ENCODE measurements at regions not wholly inside any gene's neighbourhood (a gene's known extent, or its start where the extent isn't known, plus 50 kb on each side); places are given as distances from the start of the nearest gene placed in this dataset.
A peak's percentile ranks its signal among the peaks of the same experiment; 100 is the strongest.

DNA sequence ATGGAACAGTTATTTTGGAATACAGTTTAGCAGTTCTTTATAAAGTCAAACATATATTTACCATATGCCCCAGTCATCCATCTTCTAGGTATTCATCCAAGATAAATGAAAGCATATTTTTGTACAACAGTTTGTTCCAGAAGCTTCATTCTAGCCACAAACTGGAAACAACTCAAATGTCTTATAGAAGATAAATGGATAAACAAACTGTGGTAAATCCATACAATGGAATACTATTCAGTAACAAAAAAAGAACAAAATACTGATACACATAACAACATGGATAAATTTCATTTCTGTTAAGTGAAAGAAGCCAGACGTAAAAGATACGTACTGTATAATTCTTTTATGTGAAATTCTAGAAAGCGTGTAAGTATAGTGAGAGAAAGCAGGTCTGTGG is 167.0 kb upstream of the AHI1 start:
- H4K91ac ChIP-seq (ENCODE audit: low read depth, low read length, poor library complexity): no peak overlapping the region
- H2BK5ac ChIP-seq (ENCODE audit: low read length): no peak overlapping the region
- WGBS, 2 donors (ENCODE audit: extremely low coverage in 2 of 2, insufficient read length in 2 of 2, insufficient replicate concordance in 1 of 2): no CpG with 5 or more reads among the region's 3 CpGs
- no peaks in the 10 kb centered on the region for H3K27me3 ChIP-seq (ENCODE audit: control insufficient read depth in 3 of 3, insufficient read depth in 3 of 3, low read depth in 1 of 3, low read length in 3 of 3)
- no peak overlapping the region for H3K18ac ChIP-seq (ENCODE audit: low read length)
- DNase-seq (ENCODE audit: low spot score): no peak
- H3K4me1 ChIP-seq (ENCODE audit: control insufficient read depth in 2 of 2, insufficient read depth in 1 of 2, low read depth in 1 of 2, low read length in 2 of 2): no peaks in the 10 kb centered on the region
- no peak overlapping the region for H2BK15ac ChIP-seq (ENCODE audit: low read length)
- no peaks in the 10 kb centered on the region for H3K9me3 ChIP-seq (replicated peaks in 1 of 2; ENCODE audit: control insufficient read depth in 2 of 2, insufficient read depth in 1 of 2, low read depth in 1 of 2, low read length in 2 of 2)
- no peak overlapping the region for H2AFZ ChIP-seq (ENCODE audit: low read length)
- no peak overlapping the region for H3K9ac ChIP-seq (ENCODE audit: low read depth, low read length, poor library complexity)
- H3K4me3 ChIP-seq (ENCODE audit: low read length in 2 of 2): no peak overlapping the region
- H3K23ac ChIP-seq (ENCODE audit: low read depth, low read length, poor library complexity): no peak overlapping the region
- H2AK5ac ChIP-seq (ENCODE audit: low read depth, low read length): no peak overlapping the region
- H4K8ac ChIP-seq (ENCODE audit: low read depth, low read length): no peak overlapping the region
- no peak overlapping the region for H2BK12ac ChIP-seq (ENCODE audit: low read length)
- H3K79me1 ChIP-seq (ENCODE audit: low read depth, low read length): no peaks in the 10 kb centered on the region
- H3K27ac ChIP-seq (replicated peaks; ENCODE audit: low read length): no peak overlapping the region
- H3K4me2 ChIP-seq (ENCODE audit: insufficient read depth, low read length, poor library complexity, severe bottlenecking): no peak overlapping the region
- no peak overlapping the region for H3K14ac ChIP-seq (ENCODE audit: low read length)
- no peak overlapping the region for H2BK120ac ChIP-seq (ENCODE audit: low read depth, low read length)
- no peaks in the 10 kb centered on the region for H3K36me3 ChIP-seq (replicated peaks in 1 of 2; ENCODE audit: control insufficient read depth in 2 of 2, insufficient read depth in 2 of 2, low read length in 2 of 2)
- H3K4ac ChIP-seq (ENCODE audit: low read length): no peak overlapping the region

GRCh38 chr6:135665935-135666334 is 168.4 kb upstream of the AHI1 start:
- Histone ChIP-seq H2BK5ac (ENCODE audit: low read length) (no peak overlapping the region), H3K27me3 (ENCODE audit: control insufficient read depth in 3 of 3, insufficient read depth in 3 of 3, low read depth in 1 of 3, low read length in 3 of 3) (no peaks in the 10 kb centered on the region), H3K9ac (ENCODE audit: low read depth, low read length, poor library complexity) (no peak overlapping the region), H3K18ac (ENCODE audit: low read length) (no peak overlapping the region), H2AK5ac (ENCODE audit: low read depth, low read length) (no peak overlapping the region), H2BK15ac (ENCODE audit: low read length) (no peak overlapping the region), H3K4ac (ENCODE audit: low read length) (no peak overlapping the region), H2BK120ac (ENCODE audit: low read depth, low read length) (no peak overlapping the region), H3K27ac (replicated peaks; ENCODE audit: low read length) (no peak overlapping the region), H2AFZ (ENCODE audit: low read length) (no peak overlapping the region), H3K36me3 (replicated peaks in 1 of 2; ENCODE audit: control insufficient read depth in 2 of 2, insufficient read depth in 2 of 2, low read length in 2 of 2) (no peaks in the 10 kb centered on the region), H2BK12ac (ENCODE audit: low read length) (no peak overlapping the region), H3K9me3 (replicated peaks in 1 of 2; ENCODE audit: control insufficient read depth in 2 of 2, insufficient read depth in 1 of 2, low read depth in 1 of 2, low read length in 2 of 2) (no peaks in the 10 kb centered on the region), H4K8ac (ENCODE audit: low read depth, low read length) (no peak overlapping the region), H3K4me2 (ENCODE audit: insufficient read depth, low read length, poor library complexity, severe bottlenecking) (no peak overlapping the region), H3K4me3 (ENCODE audit: low read length in 2 of 2) (no peak overlapping the region), H4K91ac (ENCODE audit: low read depth, low read length, poor library complexity) (no peak overlapping the region), H3K14ac (ENCODE audit: low read length) (no peak overlapping the region), H3K23ac (ENCODE audit: low read depth, low read length, poor library complexity) (no peak overlapping the region), H3K79me1 (ENCODE audit: low read depth, low read length) (no peaks in the 10 kb centered on the region), H3K4me1 (ENCODE audit: control insufficient read depth in 2 of 2, insufficient read depth in 1 of 2, low read depth in 1 of 2, low read length in 2 of 2) (no peaks in the 10 kb centered on the region)
- no peak for DNase-seq (ENCODE audit: low spot score)
- no CpG with 5 or more reads among the region's 4 CpGs for WGBS, 2 donors (ENCODE audit: extremely low coverage in 2 of 2, insufficient read length in 2 of 2, insufficient replicate concordance in 1 of 2)

- DNase-seq (ENCODE audit: low spot score): no peak
- no CpG with 5 or more reads among the region's 12 CpGs for WGBS, 2 donors (ENCODE audit: extremely low coverage in 2 of 2, insufficient read length in 2 of 2, insufficient replicate concordance in 1 of 2)
- Histone ChIP-seq H2BK15ac (ENCODE audit: low read length) (no peak overlapping the region), H3K23ac (ENCODE audit: low read depth, low read length, poor library complexity) (no peak overlapping the region), H3K9me3 (replicated peaks in 1 of 2; ENCODE audit: control insufficient read depth in 2 of 2, insufficient read depth in 1 of 2, low read depth in 1 of 2, low read length in 2 of 2) (no peaks in the 10 kb centered on the region), H3K79me1 (ENCODE audit: low read depth, low read length) (no peaks in the 10 kb centered on the region), H2BK5ac (ENCODE audit: low read length) (no peak overlapping the region), H3K36me3 (replicated peaks in 1 of 2; ENCODE audit: control insufficient read depth in 2 of 2, insufficient read depth in 2 of 2, low read length in 2 of 2) (no peaks in the 10 kb centered on the region), H4K8ac (ENCODE audit: low read depth, low read length) (no peak overlapping the region), H3K4me3 (ENCODE audit: low read length in 2 of 2) (no peak overlapping the region), H3K27me3 (ENCODE audit: control insufficient read depth in 3 of 3, insufficient read depth in 3 of 3, low read depth in 1 of 3, low read length in 3 of 3) (no peaks in the 10 kb centered on the region), H4K91ac (ENCODE audit: low read depth, low read length, poor library complexity) (no peak overlapping the region), H3K27ac (replicated peaks; ENCODE audit: low read length) (no peak overlapping the region), H3K14ac (ENCODE audit: low read length) (no peak overlapping the region), H2BK120ac (ENCODE audit: low read depth, low read length) (no peak overlapping the region), H3K9ac (ENCODE audit: low read depth, low read length, poor library complexity) (no peak overlapping the region), H2AK5ac (ENCODE audit: low read depth, low read length) (no peak overlapping the region), H3K4ac (ENCODE audit: low read length) (no peak overlapping the region), H3K18ac (ENCODE audit: low read length) (no peak overlapping the region), H2BK12ac (ENCODE audit: low read length) (no peak overlapping the region), H3K4me1 (ENCODE audit: control insufficient read depth in 2 of 2, insufficient read depth in 1 of 2, low read depth in 1 of 2, low read length in 2 of 2) (no peaks in the 10 kb centered on the region), H2AFZ (ENCODE audit: low read length) (peak overlapping the region; percentile 39), H3K4me2 (ENCODE audit: insufficient read depth, low read length, poor library complexity, severe bottlenecking) (no peak overlapping the region)
Observed at GRCh38 chr6:135667691-135668455, 170.3 kb upstream of the AHI1 start.

- Histone ChIP-seq H2AFZ (ENCODE audit: low read length) (no peak overlapping the region), H3K18ac (ENCODE audit: low read length) (no peak overlapping the region), H3K9me3 (replicated peaks in 1 of 2; ENCODE audit: control insufficient read depth in 2 of 2, insufficient read depth in 1 of 2, low read depth in 1 of 2, low read length in 2 of 2) (no peaks in the 10 kb centered on the region), H2BK5ac (ENCODE audit: low read length) (no peak overlapping the region), H2BK15ac (ENCODE audit: low read length) (no peak overlapping the region), H4K91ac (ENCODE audit: low read depth, low read length, poor library complexity) (no peak overlapping the region), H4K8ac (ENCODE audit: low read depth, low read length) (no peak overlapping the region), H3K79me1 (ENCODE audit: low read depth, low read length) (no peaks in the 10 kb centered on the region), H3K27me3 (ENCODE audit: control insufficient read depth in 3 of 3, insufficient read depth in 3 of 3, low read depth in 1 of 3, low read length in 3 of 3) (no peaks in the 10 kb centered on the region), H3K27ac (replicated peaks; ENCODE audit: low read length) (no peak overlapping the region), H3K36me3 (replicated peaks in 1 of 2; ENCODE audit: control insufficient read depth in 2 of 2, insufficient read depth in 2 of 2, low read length in 2 of 2) (no peaks in the 10 kb centered on the region), H3K4me3 (ENCODE audit: low read length in 2 of 2) (no peak overlapping the region), H3K4ac (ENCODE audit: low read length) (no peak overlapping the region), H3K23ac (ENCODE audit: low read depth, low read length, poor library complexity) (no peak overlapping the region), H2BK12ac (ENCODE audit: low read length) (no peak overlapping the region), H2BK120ac (ENCODE audit: low read depth, low read length) (no peak overlapping the region), H2AK5ac (ENCODE audit: low read depth, low read length) (no peak overlapping the region), H3K14ac (ENCODE audit: low read length) (no peak overlapping the region), H3K4me2 (ENCODE audit: insufficient read depth, low read length, poor library complexity, severe bottlenecking) (no peak overlapping the region), H3K4me1 (ENCODE audit: control insufficient read depth in 2 of 2, insufficient read depth in 1 of 2, low read depth in 1 of 2, low read length in 2 of 2) (no peaks in the 10 kb centered on the region), H3K9ac (ENCODE audit: low read depth, low read length, poor library complexity) (no peak overlapping the region)
- DNase-seq (ENCODE audit: low spot score): no peak
- no CpG with 5 or more reads among the region's 6 CpGs for WGBS, 2 donors (ENCODE audit: extremely low coverage in 2 of 2, insufficient read length in 2 of 2, insufficient replicate concordance in 1 of 2)
Observed at GRCh38 chr6:135672256-135672655, 174.7 kb upstream of the AHI1 start.
